Vagina (tissue), 2 donors: ENCODE measurements at regions not wholly inside any gene's neighbourhood (a gene's known extent, or its start where the extent isn't known, plus 50 kb on each side); places are given as distances from the start of the nearest gene placed in this dataset.

Source experiments
- POLR2A ChIP-seq, 2 donors: fragments of 450-650 bp; IDR thresholded peaks; one replicate each; pipeline ENCODE4 v1.6.1; 2017; ENCODE audit warnings: antibody characterized with exemption in 2 of 2, mild to moderate bottlenecking in 2 of 2, moderate library complexity in 2 of 2
- TF ChIP-seq, protein P1 (sequence below), 3 experiments: fragments of 450-650 bp in 2 of 3; fragments of 200-600 bp in 1 of 3; sonication (generic) in 1 of 3; IDR thresholded peaks; one replicate each; pipeline ENCODE4 v1.5.1; 2017 to 2019; ENCODE audit warnings: antibody characterized with exemption in 3 of 3, mild to moderate bottlenecking in 2 of 3, moderate library complexity in 2 of 3

- no peak for TF ChIP-seq POLR2A (IDR thresholded peaks at IDR 0.05)
- TF ChIP-seq, protein P1, sequence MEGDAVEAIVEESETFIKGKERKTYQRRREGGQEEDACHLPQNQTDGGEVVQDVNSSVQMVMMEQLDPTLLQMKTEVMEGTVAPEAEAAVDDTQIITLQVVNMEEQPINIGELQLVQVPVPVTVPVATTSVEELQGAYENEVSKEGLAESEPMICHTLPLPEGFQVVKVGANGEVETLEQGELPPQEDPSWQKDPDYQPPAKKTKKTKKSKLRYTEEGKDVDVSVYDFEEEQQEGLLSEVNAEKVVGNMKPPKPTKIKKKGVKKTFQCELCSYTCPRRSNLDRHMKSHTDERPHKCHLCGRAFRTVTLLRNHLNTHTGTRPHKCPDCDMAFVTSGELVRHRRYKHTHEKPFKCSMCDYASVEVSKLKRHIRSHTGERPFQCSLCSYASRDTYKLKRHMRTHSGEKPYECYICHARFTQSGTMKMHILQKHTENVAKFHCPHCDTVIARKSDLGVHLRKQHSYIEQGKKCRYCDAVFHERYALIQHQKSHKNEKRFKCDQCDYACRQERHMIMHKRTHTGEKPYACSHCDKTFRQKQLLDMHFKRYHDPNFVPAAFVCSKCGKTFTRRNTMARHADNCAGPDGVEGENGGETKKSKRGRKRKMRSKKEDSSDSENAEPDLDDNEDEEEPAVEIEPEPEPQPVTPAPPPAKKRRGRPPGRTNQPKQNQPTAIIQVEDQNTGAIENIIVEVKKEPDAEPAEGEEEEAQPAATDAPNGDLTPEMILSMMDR (IDR thresholded peaks at IDR 0.05), result no peak
Observed at GRCh38 chr13:73681015-73681414, 453.2 kb downstream of the KLF12 start.
